Kidney (tissue), 13 donors: ENCODE measurements at regions not wholly inside any gene's neighbourhood (a gene's known extent, or its start where the extent isn't known, plus 50 kb on each side); places are given as distances from the start of the nearest gene placed in this dataset.

ENCODE experiments used
- DNase-seq, 5 donors: peaks; one replicate each; pipeline ENCODE4 v3.0.0-alpha.2; 2013 to 2020
- FAIRE-seq: peaks from 2 replicates; lab custom pipeline; 2012; peaks lifted over from hg19 to GRCh38; lab: Jason Lieb, UNC
- H3K27ac ChIP-seq, 2 donors: one replicate each; pipeline ENCODE4 v1.7.0; 2013; ENCODE audit warnings: low read depth in 2 of 2, low read length in 2 of 2, inconsistent platforms in 1 of 2
- H3K27me3 ChIP-seq: one replicate; pipeline ENCODE4 v1.7.1; 2013; ENCODE audit warnings: low read length, inconsistent platforms; ENCODE audit not compliant: control insufficient read depth, insufficient read depth
- H3K36me3 ChIP-seq, 3 donors: one replicate each; pipeline versions ENCODE4 v1.7.0 to v1.7.1; 2013; ENCODE audit warnings: low read length in 3 of 3, control low read depth in 1 of 3, inconsistent platforms in 1 of 3; ENCODE audit not compliant: insufficient read depth in 3 of 3, control insufficient read depth in 2 of 3
- H3K4me1 ChIP-seq, 3 donors: one replicate each; pipeline versions ENCODE4 v1.7.0 to v1.7.1; 2013; ENCODE audit warnings: low read length in 3 of 3, inconsistent platforms in 1 of 3, low read depth in 1 of 3; ENCODE audit not compliant: control insufficient read depth in 2 of 3, insufficient read depth in 2 of 3
- H3K4me3 ChIP-seq, 3 donors: one replicate each; pipeline versions ENCODE4 v1.7.0 to v1.8.1; 2013; ENCODE audit warnings: low read length in 3 of 3, control low read depth in 1 of 3, inconsistent platforms in 1 of 3
- H3K9ac ChIP-seq, 3 donors: one replicate each; pipeline versions ENCODE4 v1.7.0 to v1.7.1; 2013; ENCODE audit warnings: low read length in 3 of 3, control low read depth in 1 of 3, inconsistent platforms in 1 of 3
- H3K9me3 ChIP-seq, 3 donors: one replicate each; pipeline versions ENCODE4 v1.7.0 to v1.7.1; 2013; ENCODE audit warnings: low read length in 3 of 3, control low read depth in 1 of 3, inconsistent platforms in 1 of 3; ENCODE audit not compliant: control insufficient read depth in 2 of 3, insufficient read depth in 1 of 3
- intact Hi-C: fragments of 100-400 bp; cut with DNase I; formaldehyde crosslinking; loops from one replicate; pipeline ENCODE4 v1.11.1; 2022
- TF ChIP-seq, protein P1 (sequence below): IDR thresholded peaks from 3 replicates; pipeline ENCODE4 v1.5.1; 2012; ENCODE audit warnings: mild to moderate bottlenecking, moderate library complexity, borderline replicate concordance; ENCODE audit not compliant: insufficient read depth; ENCODE audit errors: extremely low read depth
- donor health status: control.
- donor health status: control.
- donor health status: control.
- donor health status: control.
- donor health status: control.
- donor health status: DM: yes; HTN: yes; CAD: no.
- donor health status: Normal renal cell carcinoma (clear cell type).

DNA sequence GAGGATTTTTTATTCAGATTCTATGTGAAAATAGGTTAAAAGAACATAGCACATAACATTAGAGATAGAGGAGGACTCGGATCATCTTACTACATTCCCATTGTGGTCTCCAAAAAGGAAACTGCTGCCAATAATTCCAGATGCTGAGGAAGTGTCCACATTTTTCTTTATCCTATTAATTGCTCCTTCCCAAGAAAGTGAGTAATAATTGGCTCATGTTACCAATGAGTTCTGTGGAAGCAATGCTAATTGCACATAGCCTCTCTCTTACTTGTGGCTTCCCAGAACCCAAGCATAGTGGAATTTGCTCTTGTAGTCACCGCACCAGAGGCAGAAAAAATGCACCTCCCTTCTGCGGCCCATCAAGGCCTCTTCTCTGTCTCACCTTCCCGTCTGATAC, 208.4 kb downstream of the PLOD2 start:
- no peaks in the 10 kb centered on the region for H3K36me3 ChIP-seq
- FAIRE-seq (no peak), DNase-seq (no peak)
- no peaks in the 10 kb centered on the region for H3K9me3 ChIP-seq
- no peaks in the 10 kb centered on the region for H3K4me1 ChIP-seq
- H3K4me3 ChIP-seq = no peak overlapping the region
- H3K27ac ChIP-seq = no peak overlapping the region
- H3K27me3 ChIP-seq = no peaks in the 10 kb centered on the region
- H3K9ac ChIP-seq = no peak overlapping the region
- intact Hi-C loops = no loop called here
- TF ChIP-seq, protein P1, sequence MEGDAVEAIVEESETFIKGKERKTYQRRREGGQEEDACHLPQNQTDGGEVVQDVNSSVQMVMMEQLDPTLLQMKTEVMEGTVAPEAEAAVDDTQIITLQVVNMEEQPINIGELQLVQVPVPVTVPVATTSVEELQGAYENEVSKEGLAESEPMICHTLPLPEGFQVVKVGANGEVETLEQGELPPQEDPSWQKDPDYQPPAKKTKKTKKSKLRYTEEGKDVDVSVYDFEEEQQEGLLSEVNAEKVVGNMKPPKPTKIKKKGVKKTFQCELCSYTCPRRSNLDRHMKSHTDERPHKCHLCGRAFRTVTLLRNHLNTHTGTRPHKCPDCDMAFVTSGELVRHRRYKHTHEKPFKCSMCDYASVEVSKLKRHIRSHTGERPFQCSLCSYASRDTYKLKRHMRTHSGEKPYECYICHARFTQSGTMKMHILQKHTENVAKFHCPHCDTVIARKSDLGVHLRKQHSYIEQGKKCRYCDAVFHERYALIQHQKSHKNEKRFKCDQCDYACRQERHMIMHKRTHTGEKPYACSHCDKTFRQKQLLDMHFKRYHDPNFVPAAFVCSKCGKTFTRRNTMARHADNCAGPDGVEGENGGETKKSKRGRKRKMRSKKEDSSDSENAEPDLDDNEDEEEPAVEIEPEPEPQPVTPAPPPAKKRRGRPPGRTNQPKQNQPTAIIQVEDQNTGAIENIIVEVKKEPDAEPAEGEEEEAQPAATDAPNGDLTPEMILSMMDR = no peak

DNA sequence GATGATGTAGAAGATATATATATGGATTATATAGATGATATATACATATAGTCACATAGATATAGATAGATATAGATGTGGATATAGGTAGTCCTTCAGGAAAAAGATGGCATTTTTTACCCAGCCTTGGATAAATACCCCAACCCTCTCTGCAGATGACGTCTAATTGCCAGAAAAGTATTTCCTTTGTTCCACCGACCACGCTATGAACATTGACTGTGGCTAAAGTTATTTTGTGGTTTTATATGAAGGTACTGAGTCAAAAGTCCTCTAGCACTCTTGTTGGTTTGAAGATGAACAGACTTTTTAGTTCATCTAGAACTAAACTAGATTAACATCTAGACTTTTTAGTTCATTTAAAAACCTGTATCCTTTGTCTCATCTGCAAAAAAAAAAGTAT, 207.7 kb downstream of the PLOD2 start:
- H3K9ac ChIP-seq = no peak overlapping the region
- H3K27ac ChIP-seq = no peak overlapping the region
- H3K9me3 ChIP-seq = no peaks in the 10 kb centered on the region
- no peaks in the 10 kb centered on the region for H3K4me1 ChIP-seq
- TF ChIP-seq, protein P1 = no peak
- intact Hi-C loops = no loop called here
- H3K36me3 ChIP-seq = no peaks in the 10 kb centered on the region
- H3K4me3 ChIP-seq = no peak overlapping the region
- no peaks in the 10 kb centered on the region for H3K27me3 ChIP-seq
- DNase-seq = no peak
- FAIRE-seq = no peak

DNA sequence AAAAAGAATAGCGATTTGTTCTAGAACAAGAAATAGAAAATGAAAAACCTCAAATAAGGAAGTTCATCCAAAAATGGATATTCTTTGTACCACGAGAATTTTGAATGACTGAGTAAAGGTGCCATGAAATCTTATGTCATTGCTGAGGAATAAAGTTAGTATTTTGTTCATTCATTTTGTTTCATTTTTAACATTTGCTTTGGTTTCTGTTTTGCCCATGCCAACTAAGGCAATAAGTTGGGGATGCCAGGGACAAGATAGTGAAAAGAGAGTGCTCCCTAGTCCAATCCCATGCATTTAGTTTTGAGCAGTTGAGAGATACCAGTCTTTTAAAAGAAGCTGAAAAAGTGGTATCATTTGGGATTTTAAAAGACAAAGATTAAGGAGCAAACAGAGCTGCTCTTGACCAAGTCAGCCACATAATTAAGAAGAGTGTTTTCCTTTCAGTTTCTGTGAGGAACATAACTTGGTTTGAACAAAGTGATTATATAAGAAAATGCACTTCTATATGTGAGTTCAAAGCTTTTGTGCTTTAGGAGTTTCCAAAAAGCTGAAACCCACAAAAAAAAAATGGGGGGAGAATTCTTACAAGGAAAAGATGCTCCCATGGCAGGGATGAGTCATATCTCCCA, 201.4 kb downstream of the PLOD2 start:
- FAIRE-seq (no peak), DNase-seq (no peak)
- no peaks in the 10 kb centered on the region for H3K36me3 ChIP-seq
- no peaks in the 10 kb centered on the region for H3K27me3 ChIP-seq
- no peak overlapping the region for H3K27ac ChIP-seq
- H3K4me1 ChIP-seq = no peaks in the 10 kb centered on the region
- H3K9ac ChIP-seq = no peak overlapping the region
- intact Hi-C loops = no loop called here
- TF ChIP-seq, protein P1 = no peak
- H3K9me3 ChIP-seq = no peaks in the 10 kb centered on the region
- no peak overlapping the region for H3K4me3 ChIP-seq

DNA sequence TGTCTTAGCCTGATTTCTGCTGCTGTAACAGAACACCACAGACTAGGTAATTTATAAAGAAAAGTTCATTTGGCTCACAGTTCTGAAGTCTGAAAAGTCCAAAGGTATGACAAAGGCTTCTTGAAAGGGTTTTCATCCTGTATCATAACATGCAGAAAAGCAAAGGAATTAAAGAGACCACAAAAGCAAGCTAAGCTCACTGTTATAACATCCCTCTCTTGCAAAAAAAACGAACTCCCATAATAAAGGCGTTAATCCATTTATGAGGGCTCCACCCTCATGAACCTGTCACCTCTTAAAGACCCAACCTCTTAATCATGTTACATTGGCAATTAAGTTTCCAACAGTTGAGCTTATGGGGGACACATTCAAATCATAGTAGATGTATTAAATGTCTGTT, 197.9 kb downstream of the PLOD2 start:
- Histone ChIP-seq H3K9ac (no peak overlapping the region), H3K4me1 (no peaks in the 10 kb centered on the region), H3K27me3 (no peaks in the 10 kb centered on the region), H3K4me3 (no peak overlapping the region), H3K9me3 (no peaks in the 10 kb centered on the region), H3K27ac (no peak overlapping the region), H3K36me3 (no peaks in the 10 kb centered on the region)
- TF ChIP-seq, protein P1 = no peak
- FAIRE-seq (no peak), DNase-seq (no peak)
- intact Hi-C loops = no loop called here
